ENCODE measurements at regions not wholly inside any gene's neighbourhood (a gene's known extent, or its start where the extent isn't known, plus 50 kb on each side); places are given as distances from the start of the nearest gene placed in this dataset.

GRCh38 chr6:169985121-169986015 is 233.9 kb downstream of the ERMARD start:
- no peaks in the 10 kb centered on the region for H3K27me3 Mint-ChIP-seq
- no peak overlapping the region for H3K4me3 Mint-ChIP-seq
- H3K4me1 Mint-ChIP-seq, result peaks cover 9% of the 10 kb centered on the region
- no peak overlapping the region for H3K27ac Mint-ChIP-seq
- no peaks in the 10 kb centered on the region for H3K36me3 Mint-ChIP-seq
- no peaks in the 10 kb centered on the region for H3K9me3 Mint-ChIP-seq
- DNase-seq, result no peak

GRCh38 chr6:169984181-169985120 is 233.0 kb downstream of the ERMARD start:
- Mint-ChIP-seq H3K4me3 (no peak overlapping the region), H3K27me3 (no peaks in the 10 kb centered on the region), H3K27ac (no peak overlapping the region), H3K36me3 (no peaks in the 10 kb centered on the region), H3K4me1 (peaks cover under 1% of the 10 kb centered on the region), H3K9me3 (no peaks in the 10 kb centered on the region)
- DNase-seq, result no peak

- no peak for DNase-seq
- Mint-ChIP-seq H3K36me3 (no peaks in the 10 kb centered on the region), H3K4me3 (no peak overlapping the region), H3K9me3 (no peaks in the 10 kb centered on the region), H3K27ac (no peak overlapping the region), H3K4me1 (no peaks in the 10 kb centered on the region), H3K27me3 (no peaks in the 10 kb centered on the region)
Observed at GRCh38 chr6:169983651-169984050, 232.2 kb downstream of the ERMARD start.

- Mint-ChIP-seq H3K27ac (no peak overlapping the region), H3K4me1 (no peaks in the 10 kb centered on the region), H3K36me3 (no peaks in the 10 kb centered on the region), H3K27me3 (no peaks in the 10 kb centered on the region), H3K4me3 (no peak overlapping the region), H3K9me3 (no peaks in the 10 kb centered on the region)
- no peak for DNase-seq
Observed at GRCh38 chr6:169982461-169983386, 231.3 kb downstream of the ERMARD start.

GRCh38 chr6:169981969-169982368 is 230.5 kb downstream of the ERMARD start:
- DNase-seq, result no peak
- Mint-ChIP-seq H3K27ac (no peak overlapping the region), H3K4me3 (no peak overlapping the region), H3K36me3 (no peaks in the 10 kb centered on the region), H3K4me1 (no peaks in the 10 kb centered on the region), H3K27me3 (no peaks in the 10 kb centered on the region), H3K9me3 (no peaks in the 10 kb centered on the region)

GRCh38 chr6:169981568-169981967 is 230.1 kb downstream of the ERMARD start:
- no peak overlapping the region for H3K4me3 Mint-ChIP-seq
- no peak for DNase-seq

GRCh38 chr6:169980826-169981450 is 229.5 kb downstream of the ERMARD start:
- H3K9me3 Mint-ChIP-seq, result no peaks in the 10 kb centered on the region
- no peaks in the 10 kb centered on the region for H3K36me3 Mint-ChIP-seq
- H3K4me3 Mint-ChIP-seq, result no peak overlapping the region
- H3K27me3 Mint-ChIP-seq, result peaks cover 3% of the 10 kb centered on the region
- no peak for DNase-seq
- H3K27ac Mint-ChIP-seq, result no peak overlapping the region
- H3K4me1 Mint-ChIP-seq, result peaks cover 1% of the 10 kb centered on the region

More at GRCh38 chr6:169981568-169981967, 230.1 kb downstream of the ERMARD start:
- no peaks in the 10 kb centered on the region for H3K36me3 Mint-ChIP-seq
- H3K27ac Mint-ChIP-seq, result no peak overlapping the region
- peaks cover 1% of the 10 kb centered on the region for H3K4me1 Mint-ChIP-seq
- H3K27me3 Mint-ChIP-seq, result no peaks in the 10 kb centered on the region
- no peaks in the 10 kb centered on the region for H3K9me3 Mint-ChIP-seq

- H3K4me1 Mint-ChIP-seq, result peaks cover 1% of the 10 kb centered on the region
- no peak for DNase-seq
- no peak overlapping the region for H3K27ac Mint-ChIP-seq
- H3K36me3 Mint-ChIP-seq, result no peaks in the 10 kb centered on the region
- H3K27me3 Mint-ChIP-seq, result peaks cover 3% of the 10 kb centered on the region
- no peak overlapping the region for H3K4me3 Mint-ChIP-seq
- no peaks in the 10 kb centered on the region for H3K9me3 Mint-ChIP-seq
Observed at GRCh38 chr6:169979873-169980432, 228.5 kb downstream of the ERMARD start.

- H3K27ac Mint-ChIP-seq, result no peak overlapping the region
Observed at GRCh38 chr6:169978615-169979161, 227.3 kb downstream of the ERMARD start.

GRCh38 chr6:169977434-169978265 is 226.2 kb downstream of the ERMARD start:
- no peaks in the 10 kb centered on the region for H3K36me3 Mint-ChIP-seq
- no peak for DNase-seq
- H3K27me3 Mint-ChIP-seq, result peaks cover 3% of the 10 kb centered on the region
- no peak overlapping the region for H3K4me3 Mint-ChIP-seq
- H3K4me1 Mint-ChIP-seq, result peaks cover 1% of the 10 kb centered on the region
- no peak overlapping the region for H3K27ac Mint-ChIP-seq
- H3K9me3 Mint-ChIP-seq, result no peaks in the 10 kb centered on the region

More at GRCh38 chr6:169978615-169979161, 227.3 kb downstream of the ERMARD start:
- Mint-ChIP-seq H3K27me3 (peaks cover 3% of the 10 kb centered on the region), H3K4me3 (no peak overlapping the region), H3K9me3 (no peaks in the 10 kb centered on the region), H3K4me1 (peaks cover 1% of the 10 kb centered on the region), H3K36me3 (no peaks in the 10 kb centered on the region)
- DNase-seq, result no peak

- Mint-ChIP-seq H3K4me3 (no peak overlapping the region), H3K27me3 (peaks cover 3% of the 10 kb centered on the region), H3K4me1 (peaks cover 1% of the 10 kb centered on the region), H3K9me3 (no peaks in the 10 kb centered on the region), H3K36me3 (no peaks in the 10 kb centered on the region), H3K27ac (no peak overlapping the region)
- no peak for DNase-seq
Observed at GRCh38 chr6:169976301-169977081, 225.1 kb downstream of the ERMARD start.

- H3K9me3 Mint-ChIP-seq, result no peaks in the 10 kb centered on the region
- no peak for DNase-seq
Observed at GRCh38 chr6:169975701-169976100, 224.3 kb downstream of the ERMARD start.

More at GRCh38 chr6:169975701-169976100, 224.3 kb downstream of the ERMARD start:
- peaks cover 1% of the 10 kb centered on the region for H3K4me1 Mint-ChIP-seq
- H3K27me3 Mint-ChIP-seq, result peaks cover 3% of the 10 kb centered on the region
- H3K36me3 Mint-ChIP-seq, result no peaks in the 10 kb centered on the region
- no peak overlapping the region for H3K27ac Mint-ChIP-seq
- H3K4me3 Mint-ChIP-seq, result no peak overlapping the region
